ENCODE measurements at regions not wholly inside any gene's neighbourhood (a gene's known extent, or its start where the extent isn't known, plus 50 kb on each side); places are given as distances from the start of the nearest gene placed in this dataset.

DNA sequence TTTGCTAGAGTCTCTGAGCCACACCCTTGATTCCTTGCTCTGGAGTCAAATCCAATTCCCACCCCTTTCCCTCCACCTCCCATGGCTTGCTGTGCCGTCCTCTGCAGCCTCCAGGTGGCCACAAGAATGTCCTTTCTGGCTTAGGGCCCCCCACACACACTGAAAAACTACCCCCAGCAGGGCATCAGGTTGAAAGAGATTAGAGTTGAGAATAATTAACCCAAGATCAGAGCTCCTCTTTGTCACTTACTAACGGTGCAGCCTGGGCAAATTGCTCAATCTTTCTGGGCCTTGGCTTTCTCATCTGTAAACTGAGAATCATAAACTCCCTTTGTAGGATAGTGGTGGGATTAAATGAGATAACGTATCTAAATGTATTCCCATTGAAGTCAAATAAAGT lies 78.5 kb downstream of the MRPL46 start (continued):
- TF ChIP-seq, protein P1, sequence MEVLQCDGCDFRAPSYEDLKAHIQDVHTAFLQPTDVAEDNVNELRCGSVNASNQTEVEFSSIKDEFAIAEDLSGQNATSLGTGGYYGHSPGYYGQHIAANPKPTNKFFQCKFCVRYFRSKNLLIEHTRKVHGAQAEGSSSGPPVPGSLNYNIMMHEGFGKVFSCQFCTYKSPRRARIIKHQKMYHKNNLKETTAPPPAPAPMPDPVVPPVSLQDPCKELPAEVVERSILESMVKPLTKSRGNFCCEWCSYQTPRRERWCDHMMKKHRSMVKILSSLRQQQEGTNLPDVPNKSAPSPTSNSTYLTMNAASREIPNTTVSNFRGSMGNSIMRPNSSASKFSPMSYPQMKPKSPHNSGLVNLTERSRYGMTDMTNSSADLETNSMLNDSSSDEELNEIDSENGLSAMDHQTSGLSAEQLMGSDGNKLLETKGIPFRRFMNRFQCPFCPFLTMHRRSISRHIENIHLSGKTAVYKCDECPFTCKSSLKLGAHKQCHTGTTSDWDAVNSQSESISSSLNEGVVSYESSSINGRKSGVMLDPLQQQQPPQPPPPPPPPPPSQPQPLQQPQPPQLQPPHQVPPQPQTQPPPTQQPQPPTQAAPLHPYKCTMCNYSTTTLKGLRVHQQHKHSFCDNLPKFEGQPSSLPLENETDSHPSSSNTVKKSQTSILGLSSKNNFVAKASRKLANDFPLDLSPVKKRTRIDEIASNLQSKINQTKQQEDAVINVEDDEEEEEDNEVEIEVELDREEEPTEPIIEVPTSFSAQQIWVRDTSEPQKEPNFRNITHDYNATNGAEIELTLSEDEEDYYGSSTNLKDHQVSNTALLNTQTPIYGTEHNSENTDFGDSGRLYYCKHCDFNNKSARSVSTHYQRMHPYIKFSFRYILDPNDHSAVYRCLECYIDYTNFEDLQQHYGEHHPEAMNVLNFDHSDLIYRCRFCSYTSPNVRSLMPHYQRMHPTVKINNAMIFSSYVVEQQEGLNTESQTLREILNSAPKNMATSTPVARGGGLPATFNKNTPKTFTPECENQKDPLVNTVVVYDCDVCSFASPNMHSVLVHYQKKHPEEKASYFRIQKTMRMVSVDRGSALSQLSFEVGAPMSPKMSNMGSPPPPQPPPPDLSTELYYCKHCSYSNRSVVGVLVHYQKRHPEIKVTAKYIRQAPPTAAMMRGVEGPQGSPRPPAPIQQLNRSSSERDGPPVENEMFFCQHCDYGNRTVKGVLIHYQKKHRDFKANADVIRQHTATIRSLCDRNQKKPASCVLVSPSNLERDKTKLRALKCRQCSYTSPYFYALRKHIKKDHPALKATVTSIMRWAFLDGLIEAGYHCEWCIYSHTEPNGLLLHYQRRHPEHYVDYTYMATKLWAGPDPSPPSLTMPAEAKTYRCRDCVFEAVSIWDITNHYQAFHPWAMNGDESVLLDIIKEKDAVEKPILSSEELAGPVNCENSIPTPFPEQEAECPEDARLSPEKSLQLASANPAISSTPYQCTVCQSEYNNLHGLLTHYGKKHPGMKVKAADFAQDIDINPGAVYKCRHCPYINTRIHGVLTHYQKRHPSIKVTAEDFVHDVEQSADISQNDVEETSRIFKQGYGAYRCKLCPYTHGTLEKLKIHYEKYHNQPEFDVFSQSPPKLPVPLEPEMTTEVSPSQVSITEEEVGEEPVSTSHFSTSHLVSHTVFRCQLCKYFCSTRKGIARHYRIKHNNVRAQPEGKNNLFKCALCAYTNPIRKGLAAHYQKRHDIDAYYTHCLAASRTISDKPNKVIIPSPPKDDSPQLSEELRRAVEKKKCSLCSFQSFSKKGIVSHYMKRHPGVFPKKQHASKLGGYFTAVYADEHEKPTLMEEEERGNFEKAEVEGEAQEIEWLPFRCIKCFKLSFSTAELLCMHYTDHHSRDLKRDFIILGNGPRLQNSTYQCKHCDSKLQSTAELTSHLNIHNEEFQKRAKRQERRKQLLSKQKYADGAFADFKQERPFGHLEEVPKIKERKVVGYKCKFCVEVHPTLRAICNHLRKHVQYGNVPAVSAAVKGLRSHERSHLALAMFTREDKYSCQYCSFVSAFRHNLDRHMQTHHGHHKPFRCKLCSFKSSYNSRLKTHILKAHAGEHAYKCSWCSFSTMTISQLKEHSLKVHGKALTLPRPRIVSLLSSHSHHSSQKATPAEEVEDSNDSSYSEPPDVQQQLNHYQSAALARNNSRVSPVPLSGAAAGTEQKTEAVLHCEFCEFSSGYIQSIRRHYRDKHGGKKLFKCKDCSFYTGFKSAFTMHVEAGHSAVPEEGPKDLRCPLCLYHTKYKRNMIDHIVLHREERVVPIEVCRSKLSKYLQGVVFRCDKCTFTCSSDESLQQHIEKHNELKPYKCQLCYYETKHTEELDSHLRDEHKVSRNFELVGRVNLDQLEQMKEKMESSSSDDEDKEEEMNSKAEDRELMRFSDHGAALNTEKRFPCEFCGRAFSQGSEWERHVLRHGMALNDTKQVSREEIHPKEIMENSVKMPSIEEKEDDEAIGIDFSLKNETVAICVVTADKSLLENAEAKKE (CRISPR knock-in tag; IDR thresholded peaks at IDR 0.05) = no peak
- no peak for TF ChIP-seq EZH2phosphoT487 (IDR thresholded peaks at IDR 0.05; ENCODE audit: unreplicated experiment)
- no peak for TF ChIP-seq NANOG (IDR thresholded peaks at IDR 0.05; ENCODE audit: borderline replicate concordance)
- TF ChIP-seq EZH2 (IDR thresholded peaks at IDR 0.05; ENCODE audit: low read depth, unreplicated experiment) = no peak
- no peak for TF ChIP-seq ETS1 (IDR thresholded peaks at IDR 0.05)
- TF ChIP-seq CREB1 (CRISPR knock-in tag; IDR thresholded peaks at IDR 0.05; ENCODE audit: low read depth) = no peak
- no peak for TF ChIP-seq ZNF114 (CRISPR knock-in tag; IDR thresholded peaks at IDR 0.05)

DNA sequence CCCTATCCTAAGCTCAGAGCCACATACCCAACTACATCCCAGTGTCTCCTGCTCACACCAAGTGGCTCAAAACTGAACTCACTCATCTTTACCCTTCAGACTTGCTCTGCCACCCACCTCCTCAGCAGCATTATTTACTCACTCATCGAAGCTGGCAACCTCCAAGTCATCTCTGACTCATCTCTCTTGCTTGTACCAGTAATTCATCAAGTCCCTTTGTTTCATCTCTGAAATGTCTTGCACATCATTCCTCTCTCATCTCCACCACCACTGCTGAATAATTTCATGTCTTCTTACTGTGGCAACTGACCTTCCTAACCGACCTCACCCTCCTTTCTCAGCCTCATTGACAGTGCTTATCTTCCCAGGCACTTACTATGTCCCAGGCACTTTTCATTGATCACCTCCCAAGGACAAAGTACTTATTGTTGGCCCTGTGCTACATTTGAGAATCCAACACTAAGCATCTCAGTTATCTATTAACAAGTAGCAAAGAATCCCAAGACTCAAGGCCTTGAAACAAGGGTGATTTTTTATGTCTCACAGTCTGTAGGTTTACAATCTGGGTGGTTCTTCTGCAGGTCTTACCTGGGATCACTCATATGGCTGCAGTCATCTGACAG lies 82.0 kb downstream of the MRPL46 start:
- Histone ChIP-seq H3K4me1 (ENCODE audit: insufficient read depth) (no peaks in the 10 kb centered on the region), H4K20me1 (replicated peaks; ENCODE audit: insufficient read depth) (no peaks in the 10 kb centered on the region), H3F3A (replicated peaks; ENCODE audit: low read depth) (no peaks in the 10 kb centered on the region), H3K27me3 (ENCODE audit: insufficient read depth) (no peaks in the 10 kb centered on the region), H2AFZ (no peak overlapping the region), H3K27ac (ENCODE audit: low read depth) (no peak overlapping the region), H3K9me2 (ENCODE audit: insufficient read depth) (no peaks in the 10 kb centered on the region), H3K4me3 (no peak overlapping the region), H3K36me3 (ENCODE audit: insufficient read depth) (no peaks in the 10 kb centered on the region), H3K4me2 (no peak overlapping the region), H3K79me2 (replicated peaks; ENCODE audit: insufficient read depth) (no peaks in the 10 kb centered on the region)
- ATAC-seq (no peak), DNase-seq (ENCODE audit: low spot score) (no peak)
- no peaks in the 10 kb centered on the region for H3K36me3 Mint-ChIP-seq (ENCODE audit: low read depth)
- H3K4me1 Mint-ChIP-seq = peaks cover 8% of the 10 kb centered on the region
- no peaks in the 10 kb centered on the region for H3K9me3 Mint-ChIP-seq
- peaks cover 1% of the 10 kb centered on the region for H3K27me3 Mint-ChIP-seq (ENCODE audit: insufficient read depth, low read depth, poor library complexity)
- no peak overlapping the region for H3K27ac Mint-ChIP-seq
- no peak overlapping the region for H3K4me3 Mint-ChIP-seq
- TF ChIP-seq, protein P1 (CRISPR knock-in tag; IDR thresholded peaks at IDR 0.05) = no peak
- TF ChIP-seq ZNF114 (CRISPR knock-in tag; IDR thresholded peaks at IDR 0.05) (no peak), STAT1 (IDR thresholded peaks at IDR 0.05; ENCODE audit: unreplicated experiment) (no peak), EZH2 (IDR thresholded peaks at IDR 0.05; ENCODE audit: low read depth, unreplicated experiment) (no peak)
